ENCODE measurements at regions not wholly inside any gene's neighbourhood (a gene's known extent, or its start where the extent isn't known, plus 50 kb on each side); places are given as distances from the start of the nearest gene placed in this dataset.

DNA sequence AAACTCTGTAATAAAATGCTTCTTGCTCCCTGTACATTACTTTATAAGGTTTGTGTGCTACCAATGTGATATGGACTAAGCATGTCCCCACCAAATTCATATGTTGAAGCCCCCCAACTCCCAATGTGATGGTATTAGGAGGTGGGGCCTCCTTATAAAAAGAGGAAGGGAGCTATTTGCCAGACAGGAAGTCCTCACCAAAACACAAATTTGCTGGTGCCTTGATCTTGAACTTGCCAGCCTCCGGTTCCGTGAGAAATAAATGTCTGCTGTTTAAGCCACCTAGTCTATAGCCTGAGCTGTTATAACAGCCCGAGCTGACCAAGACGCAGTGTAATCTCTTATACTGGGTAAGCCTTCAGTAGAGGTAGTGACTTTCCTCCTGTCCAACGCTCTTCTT is 114.5 kb downstream of the INHBA start:
- no peaks in the 10 kb centered on the region for H3K9me3 ChIP-seq
- H4K20me1 ChIP-seq (ENCODE audit: insufficient read depth) = no peaks in the 10 kb centered on the region
- H3K9me2 ChIP-seq = no peaks in the 10 kb centered on the region
- no peak for DNase-seq
- H3K79me2 ChIP-seq (ENCODE audit: insufficient read depth) = no peaks in the 10 kb centered on the region
- no peaks in the 10 kb centered on the region for H3K4me1 ChIP-seq (ENCODE audit: control insufficient read depth in 1 of 2, insufficient read depth in 2 of 2, low read depth in 1 of 2, low read length in 1 of 2)
- no peaks in the 10 kb centered on the region for H3K36me3 ChIP-seq (replicated peaks in 1 of 2; ENCODE audit: control insufficient read depth in 1 of 2, insufficient read depth in 2 of 2, low read length in 1 of 2)
- H3K4me2 ChIP-seq = no peak overlapping the region
- no peaks in the 10 kb centered on the region for H3F3A ChIP-seq (replicated peaks; ENCODE audit: insufficient read depth)
- POLR2A ChIA-PET = no interaction called here
- H3K9ac ChIP-seq = no peak overlapping the region
- WGBS (ENCODE audit: low lambda C conversion rate) = 76% methylated on average over 5 of the region's 5 CpGs
- no peak overlapping the region for H3K27ac ChIP-seq (ENCODE audit: low read depth in 2 of 2, low read length in 1 of 2)
- no peak overlapping the region for H2AFZ ChIP-seq (ENCODE audit: low read depth)
- H3K4me3 ChIP-seq (ENCODE audit: low read depth in 2 of 2, low read length in 1 of 2) = no peak overlapping the region
- H3K27me3 ChIP-seq (ENCODE audit: insufficient read depth) = no peaks in the 10 kb centered on the region
- CTCF ChIA-PET = interaction anchor here (0.9 to 1.9 kb wide), 3 partner anchors 10 to 13 kb away, joined by 3 to 4 read pairs (median 3); no protein-coding TSS in a partner anchor
- TF ChIP-seq NFIC (IDR thresholded peaks at IDR 0.05; ENCODE audit: borderline replicate concordance) (no peak), EP300 (IDR thresholded peaks at IDR 0.05; ENCODE audit: borderline replicate concordance in 1 of 2, low read depth in 1 of 2, low read length in 1 of 2) (no peak), MEF2A (IDR thresholded peaks at IDR 0.05; ENCODE audit: borderline replicate concordance, low read depth) (no peak), NRF1 (IDR thresholded peaks at IDR 0.05; ENCODE audit: low read depth, low read length) (no peak), JUND (IDR thresholded peaks at IDR 0.05) (no peak), RXRA (IDR thresholded peaks at IDR 0.05; ENCODE audit: borderline replicate concordance, low read depth) (no peak), MAX (IDR thresholded peaks at IDR 0.05; ENCODE audit: low read depth) (no peak), GATA2 (CRISPR knock-in tag; IDR thresholded peaks at IDR 0.05) (no peak), POLR2AphosphoS5 (IDR thresholded peaks at IDR 0.05; ENCODE audit: low read depth, low read length) (no peak), TAF1 (IDR thresholded peaks at IDR 0.05; ENCODE audit: borderline replicate concordance, low read depth, low read length) (no peak)
- TF ChIP-seq, protein P1, sequence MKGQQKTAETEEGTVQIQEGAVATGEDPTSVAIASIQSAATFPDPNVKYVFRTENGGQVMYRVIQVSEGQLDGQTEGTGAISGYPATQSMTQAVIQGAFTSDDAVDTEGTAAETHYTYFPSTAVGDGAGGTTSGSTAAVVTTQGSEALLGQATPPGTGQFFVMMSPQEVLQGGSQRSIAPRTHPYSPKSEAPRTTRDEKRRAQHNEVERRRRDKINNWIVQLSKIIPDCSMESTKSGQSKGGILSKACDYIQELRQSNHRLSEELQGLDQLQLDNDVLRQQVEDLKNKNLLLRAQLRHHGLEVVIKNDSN (IDR thresholded peaks at IDR 0.05; ENCODE audit: borderline replicate concordance, low read depth) = no peak

GRCh38 chr7:41586931-41587640 is 115.8 kb downstream of the INHBA start:
- Histone ChIP-seq H3K9ac (no peak overlapping the region), H3K36me3 (replicated peaks in 1 of 2; ENCODE audit: control insufficient read depth in 1 of 2, insufficient read depth in 2 of 2, low read length in 1 of 2) (no peaks in the 10 kb centered on the region), H3K4me2 (no peak overlapping the region), H3K27ac (ENCODE audit: low read depth in 2 of 2, low read length in 1 of 2) (no peak overlapping the region), H3K9me2 (no peaks in the 10 kb centered on the region), H3K9me3 (no peaks in the 10 kb centered on the region), H3K27me3 (ENCODE audit: insufficient read depth) (no peaks in the 10 kb centered on the region), H3K4me3 (ENCODE audit: low read depth in 2 of 2, low read length in 1 of 2) (no peak overlapping the region), H3K4me1 (ENCODE audit: control insufficient read depth in 1 of 2, insufficient read depth in 2 of 2, low read depth in 1 of 2, low read length in 1 of 2) (no peaks in the 10 kb centered on the region), H2AFZ (ENCODE audit: low read depth) (no peak overlapping the region), H4K20me1 (ENCODE audit: insufficient read depth) (no peaks in the 10 kb centered on the region), H3F3A (replicated peaks; ENCODE audit: insufficient read depth) (no peaks in the 10 kb centered on the region), H3K79me2 (ENCODE audit: insufficient read depth) (no peaks in the 10 kb centered on the region)
- ChIA-PET POLR2A (no interaction called here), CTCF (interaction anchor here (0.9 to 1.9 kb wide), 2 partner anchors 9 to 12 kb away, joined by 3 to 4 read pairs; no protein-coding TSS in a partner anchor)
- 49% methylated on average over 3 of the region's 3 CpGs for WGBS (ENCODE audit: low lambda C conversion rate)
- TF ChIP-seq EP300 (IDR thresholded peaks at IDR 0.05; ENCODE audit: borderline replicate concordance in 1 of 2, low read depth in 1 of 2, low read length in 1 of 2) = no peak
- no peak for TF ChIP-seq TCF12 (IDR thresholded peaks at IDR 0.05)
- TF ChIP-seq RCOR1 (IDR thresholded peaks at IDR 0.05; ENCODE audit: low read length) = no peak
- TF ChIP-seq FOXJ3 (CRISPR knock-in tag; IDR thresholded peaks at IDR 0.05) = no peak
- no peak for TF ChIP-seq USF2 (IDR thresholded peaks at IDR 0.05; ENCODE audit: borderline replicate concordance, low read depth, low read length)
- TF ChIP-seq SMC3 (IDR thresholded peaks at IDR 0.05; ENCODE audit: low read depth, low read length) = no peak
- TF ChIP-seq IRF3 (IDR thresholded peaks at IDR 0.05; ENCODE audit: low read depth, low read length) = no peak
- TF ChIP-seq RAD21 (IDR thresholded peaks at IDR 0.05; ENCODE audit: low read length) = no peak
- TF ChIP-seq GATA2 (CRISPR knock-in tag; IDR thresholded peaks at IDR 0.05) = no peak
- no peak for TF ChIP-seq FOXM1 (IDR thresholded peaks at IDR 0.05; ENCODE audit: low read depth)
- no peak for TF ChIP-seq FOSL2 (IDR thresholded peaks at IDR 0.05; ENCODE audit: borderline replicate concordance, low read depth)
- TF ChIP-seq, protein P2, sequence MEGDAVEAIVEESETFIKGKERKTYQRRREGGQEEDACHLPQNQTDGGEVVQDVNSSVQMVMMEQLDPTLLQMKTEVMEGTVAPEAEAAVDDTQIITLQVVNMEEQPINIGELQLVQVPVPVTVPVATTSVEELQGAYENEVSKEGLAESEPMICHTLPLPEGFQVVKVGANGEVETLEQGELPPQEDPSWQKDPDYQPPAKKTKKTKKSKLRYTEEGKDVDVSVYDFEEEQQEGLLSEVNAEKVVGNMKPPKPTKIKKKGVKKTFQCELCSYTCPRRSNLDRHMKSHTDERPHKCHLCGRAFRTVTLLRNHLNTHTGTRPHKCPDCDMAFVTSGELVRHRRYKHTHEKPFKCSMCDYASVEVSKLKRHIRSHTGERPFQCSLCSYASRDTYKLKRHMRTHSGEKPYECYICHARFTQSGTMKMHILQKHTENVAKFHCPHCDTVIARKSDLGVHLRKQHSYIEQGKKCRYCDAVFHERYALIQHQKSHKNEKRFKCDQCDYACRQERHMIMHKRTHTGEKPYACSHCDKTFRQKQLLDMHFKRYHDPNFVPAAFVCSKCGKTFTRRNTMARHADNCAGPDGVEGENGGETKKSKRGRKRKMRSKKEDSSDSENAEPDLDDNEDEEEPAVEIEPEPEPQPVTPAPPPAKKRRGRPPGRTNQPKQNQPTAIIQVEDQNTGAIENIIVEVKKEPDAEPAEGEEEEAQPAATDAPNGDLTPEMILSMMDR (IDR thresholded peaks at IDR 0.05) = no peak
- no peak for TF ChIP-seq MEF2A (IDR thresholded peaks at IDR 0.05; ENCODE audit: borderline replicate concordance, low read depth)
- DNase-seq = no peak

Measured in SK-N-SH (cell line).